NB4 (cell line): ENCODE measurements at regions not wholly inside any gene's neighbourhood (a gene's known extent, or its start where the extent isn't known, plus 50 kb on each side); places are given as distances from the start of the nearest gene placed in this dataset.

Source experiments
- DNase-seq: peaks from one replicate; pipeline ENCODE4 v3.0.0; 2010; ENCODE audit warnings: low read depth
- H3K4me3 ChIP-seq: one replicate; pipeline ENCODE4 v1.5.1; 2011; ENCODE audit warnings: mild to moderate bottlenecking, low read depth, low read length, moderate library complexity
- CTCF ChIP-seq: IDR thresholded peaks from one replicate; pipeline ENCODE4 v1.5.1; 2012; ENCODE audit warnings: low read depth, low read length
- MAX ChIP-seq: IDR thresholded peaks from 2 replicates; pipeline ENCODE4 v1.6.1; 2011; ENCODE audit warnings: low read depth, low read length
- MYC ChIP-seq: IDR thresholded peaks from 2 replicates; pipeline ENCODE4 v1.6.1; 2011; ENCODE audit warnings: low read depth, low read length
- POLR2A ChIP-seq: IDR thresholded peaks from 2 replicates; pipeline ENCODE4 v1.6.1; 2011; ENCODE audit warnings: mild to moderate bottlenecking; ENCODE audit not compliant: insufficient read length; ENCODE audit errors: extremely low read depth

GRCh38 chr6:21664314-21665109 is 71.0 kb downstream of the SOX4 start:
- DNase-seq: no peak
- no peak for TF ChIP-seq MAX
- TF ChIP-seq MYC: no peak
- TF ChIP-seq CTCF: no peak
- no peak for TF ChIP-seq POLR2A
- H3K4me3 ChIP-seq: no peak overlapping the region

- TF ChIP-seq MAX: no peak
- TF ChIP-seq POLR2A: no peak
- TF ChIP-seq MYC: no peak
- TF ChIP-seq CTCF: no peak
- H3K4me3 ChIP-seq: no peak overlapping the region
- no peak for DNase-seq
These were observed 71.5 kb downstream of the SOX4 start for GRCh38 chr6:21665110-21665391.

GRCh38 chr6:21665392-21666200 is 72.0 kb downstream of the SOX4 start:
- DNase-seq: no peak
- H3K4me3 ChIP-seq: no peak overlapping the region
- TF ChIP-seq MYC: no peak
- TF ChIP-seq POLR2A: no peak
- TF ChIP-seq MAX: no peak
- no peak for TF ChIP-seq CTCF

GRCh38 chr6:21666201-21666691 is 72.7 kb downstream of the SOX4 start:
- DNase-seq: peak; percentile 16
- TF ChIP-seq MAX (no peak), MYC (no peak), POLR2A (no peak), CTCF (no peak)
- no peak overlapping the region for H3K4me3 ChIP-seq

GRCh38 chr6:21666853-21667681 is 73.5 kb downstream of the SOX4 start:
- no peak overlapping the region for H3K4me3 ChIP-seq
- no peak for DNase-seq
- no peak for TF ChIP-seq CTCF
- no peak for TF ChIP-seq MAX
- no peak for TF ChIP-seq MYC
- TF ChIP-seq POLR2A: no peak
